GM12872 (cell line): ENCODE measurements at regions not wholly inside any gene's neighbourhood (a gene's known extent, or its start where the extent isn't known, plus 50 kb on each side); places are given as distances from the start of the nearest gene placed in this dataset.

ENCODE experiments used
- CTCF ChIP-seq: IDR thresholded peaks from 3 replicates; pipeline ENCODE4 v1.5.1; 2011; ENCODE audit warnings: low read depth, mild to moderate bottlenecking, low read length, moderate library complexity; ENCODE audit not compliant: insufficient read depth

- TF ChIP-seq CTCF = no peak
These were observed 339.0 kb upstream of the ZMIZ1 start for GRCh38 chr10:78729800-78730199.

GRCh38 chr10:78730754-78731153 is 338.0 kb upstream of the ZMIZ1 start:
- no peak for TF ChIP-seq CTCF

GRCh38 chr10:78731675-78732074 is 337.1 kb upstream of the ZMIZ1 start:
- no peak for TF ChIP-seq CTCF

- TF ChIP-seq CTCF = no peak
These were observed 336.4 kb upstream of the ZMIZ1 start for GRCh38 chr10:78732381-78732780.

- no peak for TF ChIP-seq CTCF
These were observed 331.7 kb upstream of the ZMIZ1 start for GRCh38 chr10:78736926-78737630.

- TF ChIP-seq CTCF = no peak
These were observed 330.6 kb upstream of the ZMIZ1 start for GRCh38 chr10:78737883-78738856.

GRCh38 chr10:78738861-78739260 is 329.9 kb upstream of the ZMIZ1 start:
- TF ChIP-seq CTCF = no peak
